GM12891 (cell line): ENCODE measurements at regions not wholly inside any gene's neighbourhood (a gene's known extent, or its start where the extent isn't known, plus 50 kb on each side); places are given as distances from the start of the nearest gene placed in this dataset.

ENCODE experiments used
- POLR2A ChIP-seq: IDR thresholded peaks from 2 replicates; pipeline ENCODE4 v1.6.1; 2011; ENCODE audit warnings: low read depth, low read length, control low read depth
- POLR2AphosphoS5 ChIP-seq: IDR thresholded peaks from 2 replicates; pipeline ENCODE4 v1.6.1; 2011; ENCODE audit warnings: low read depth, low read length, control low read depth
- TAF1 ChIP-seq: IDR thresholded peaks from 2 replicates; pipeline ENCODE4 v1.6.1; 2011; ENCODE audit warnings: low read depth, low read length, control low read depth

DNA sequence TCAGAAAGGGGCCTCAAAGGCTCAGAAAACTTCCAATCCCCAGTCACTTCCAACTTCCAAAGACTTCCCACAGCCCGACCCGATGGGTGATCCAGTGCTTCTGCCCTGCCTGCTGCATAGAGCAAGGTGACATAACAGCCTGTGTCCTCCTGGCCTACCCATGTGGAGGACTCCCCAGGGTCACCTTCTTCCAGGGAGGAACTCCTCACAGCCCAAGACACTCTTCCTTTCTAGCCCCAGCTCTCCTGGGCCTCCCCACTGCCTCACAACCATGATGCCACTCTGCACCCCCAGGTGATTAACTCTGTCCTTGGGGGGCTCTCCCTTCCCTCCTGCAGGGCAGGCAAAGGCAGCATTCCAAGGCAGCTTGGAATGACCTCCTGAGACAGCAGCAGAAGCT lies 158.4 kb upstream of the PDE1C start:
- TF ChIP-seq POLR2A, result no peak
- no peak for TF ChIP-seq TAF1
- TF ChIP-seq POLR2AphosphoS5, result no peak
